ENCODE measurements at regions not wholly inside any gene's neighbourhood (a gene's known extent, or its start where the extent isn't known, plus 50 kb on each side); places are given as distances from the start of the nearest gene placed in this dataset.
"Not testable (repeated sequence)": the region's sequence is repeated elsewhere in the genome, so short reads cannot be mapped to it uniquely, and the experiment has no call there.

GRCh38 chr9:31248156-31248555 lies 1136.3 kb upstream of the ACO1 start:
- no peak for DNase-seq (ENCODE audit: low read depth)

DNA sequence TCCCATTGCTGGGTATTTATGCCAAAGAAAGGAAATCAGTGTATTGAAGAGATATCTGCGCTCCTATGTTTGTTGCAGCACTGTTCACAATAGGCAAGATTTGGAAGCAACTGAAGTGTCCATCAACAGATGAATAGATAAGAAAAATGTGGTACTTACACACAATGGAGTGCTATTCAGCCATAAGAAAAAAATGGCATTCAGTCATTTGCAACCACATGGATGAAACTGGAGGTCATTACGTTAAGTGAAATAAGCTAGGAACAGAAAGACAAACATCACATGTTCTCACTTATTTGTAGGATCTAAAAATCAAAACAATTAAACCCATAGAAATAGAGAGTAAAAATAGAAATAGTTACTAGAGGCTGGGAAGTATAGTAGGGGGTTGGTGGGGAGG lies 1133.1 kb upstream of the ACO1 start:
- DNase-seq (ENCODE audit: low read depth): no peak

DNA sequence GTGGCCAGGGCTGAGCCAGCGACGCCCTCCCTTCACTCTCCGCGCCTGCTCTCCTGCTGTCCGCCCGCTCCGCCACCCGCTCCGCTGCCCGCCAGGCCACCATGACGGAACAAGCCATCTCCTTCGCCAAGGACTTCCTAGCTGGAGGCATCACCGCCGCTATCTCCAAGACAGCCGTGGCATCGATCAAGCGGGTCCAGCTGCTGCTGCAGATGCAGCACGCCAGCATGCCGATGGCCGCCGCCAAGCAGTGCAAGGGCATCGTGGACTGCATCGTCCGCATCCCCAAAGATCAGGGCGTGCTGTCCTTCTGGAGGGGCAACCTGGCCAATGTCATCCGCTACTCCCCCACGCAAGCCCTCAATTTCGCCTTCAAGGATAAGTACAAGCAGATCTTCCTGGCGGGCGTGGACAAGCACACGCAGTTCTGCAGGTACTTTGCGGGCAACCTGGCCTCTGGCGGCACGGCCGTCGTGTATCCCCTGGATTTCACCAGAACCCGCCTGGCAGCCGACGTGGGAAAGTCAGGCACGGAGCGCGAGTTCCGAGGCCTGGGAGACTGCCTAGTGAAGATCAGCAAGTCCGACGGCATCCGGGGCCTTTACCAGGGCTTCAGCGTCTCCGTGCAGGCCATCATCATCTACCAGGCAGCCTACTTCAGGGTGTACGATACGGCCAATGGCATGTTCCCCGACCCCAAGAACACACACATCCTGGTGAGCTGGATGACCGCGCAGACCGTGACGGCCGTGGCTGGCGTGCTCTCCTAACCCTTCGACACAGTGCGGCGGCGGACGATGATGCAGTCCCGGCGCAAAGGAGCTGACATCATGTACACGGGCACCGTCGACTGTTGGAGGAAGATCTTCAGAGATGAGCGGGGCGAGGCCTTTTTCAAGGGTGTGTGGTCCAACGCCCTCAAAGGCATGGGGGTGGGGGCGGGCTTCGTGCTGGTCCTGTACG lies 1130.4 kb upstream of the ACO1 start:
- no peak for DNase-seq (ENCODE audit: low read depth)

- no peak for DNase-seq (ENCODE audit: low read depth)
Observed at GRCh38 chr9:31255211-31255610, 1129.2 kb upstream of the ACO1 start.

DNA sequence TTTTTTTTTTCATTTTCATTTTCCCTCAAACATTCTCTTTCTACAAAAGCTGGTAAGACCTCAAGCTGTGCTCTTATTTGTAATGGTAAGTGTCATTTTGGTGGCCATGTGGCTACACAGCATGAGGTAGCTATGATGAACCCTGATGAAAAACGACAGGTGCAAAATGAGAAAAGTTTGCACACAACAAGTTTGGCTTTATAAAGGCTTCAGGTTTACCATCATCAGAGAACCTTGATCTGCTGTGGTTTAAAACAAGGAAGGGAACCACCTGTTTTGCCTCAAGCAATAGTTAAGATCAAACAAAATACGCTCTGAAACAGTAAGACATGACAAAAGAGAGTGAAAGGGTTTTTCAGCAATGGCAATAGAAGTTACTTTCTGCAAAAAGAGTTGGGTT lies 1124.6 kb upstream of the ACO1 start:
- peak; percentile 67 for DNase-seq (ENCODE audit: low read depth)

DNA sequence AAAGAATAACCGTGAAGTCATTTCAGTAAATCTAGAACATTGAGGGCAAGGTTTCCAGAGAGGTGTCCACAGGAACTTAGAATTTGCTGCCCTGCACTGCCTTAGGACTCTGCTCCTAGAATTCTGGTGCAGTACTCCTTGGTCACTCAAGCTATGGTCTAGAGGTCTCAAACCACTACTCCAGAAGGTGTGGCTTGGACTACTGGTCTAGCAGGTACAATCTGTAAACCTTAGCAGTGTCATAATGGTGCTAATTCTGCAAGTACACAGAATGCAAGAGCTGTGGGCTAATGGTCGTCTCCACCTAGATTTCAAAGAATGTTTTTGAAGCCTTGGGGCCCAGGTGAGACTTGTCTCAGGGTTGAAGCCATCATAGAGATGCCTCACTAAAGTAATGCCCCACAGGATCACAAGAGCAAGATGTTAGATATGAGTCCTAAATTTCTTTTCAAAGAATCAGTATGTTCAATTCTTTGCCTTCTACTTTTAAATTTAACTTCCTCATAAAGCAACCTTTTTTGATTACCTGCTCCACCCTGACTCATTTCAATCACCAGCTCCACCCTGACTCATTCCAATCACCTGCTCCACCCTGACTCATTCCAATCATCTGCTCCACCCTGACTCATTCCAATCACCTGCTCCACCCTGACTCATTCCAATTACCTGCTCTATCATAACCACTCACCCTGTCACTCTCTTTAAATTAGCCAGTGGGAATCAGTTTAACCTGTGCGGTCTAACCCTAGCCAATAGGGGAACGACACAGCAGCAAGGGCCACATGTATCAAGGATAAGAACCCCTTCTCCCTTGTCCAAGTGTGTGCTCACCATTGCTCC lies 1111.8 kb upstream of the ACO1 start:
- no peak for DNase-seq (ENCODE audit: low read depth)

DNA sequence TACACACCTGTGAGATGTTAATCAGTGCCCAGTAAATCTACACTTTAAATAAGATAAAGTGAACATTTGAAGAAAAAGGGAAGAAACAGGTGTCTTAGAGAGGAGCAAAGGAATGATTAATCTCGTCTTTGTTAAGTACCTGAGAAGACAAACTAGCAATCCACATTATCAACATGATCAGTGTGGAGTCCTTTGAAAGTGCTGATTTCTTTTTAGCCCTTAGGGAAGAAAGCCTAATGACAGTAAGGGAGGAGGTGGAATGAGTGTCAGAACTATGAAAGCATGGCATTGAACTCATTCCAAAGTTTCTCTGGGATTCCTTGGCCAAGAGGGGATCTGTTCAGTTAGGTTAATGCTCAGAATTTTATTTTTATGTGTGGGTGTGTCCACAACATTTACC lies 1109.0 kb upstream of the ACO1 start:
- no peak for DNase-seq (ENCODE audit: low read depth)

GRCh38 chr9:31290731-31291130 lies 1093.7 kb upstream of the ACO1 start:
- DNase-seq (ENCODE audit: low read depth): no peak

GRCh38 chr9:31302620-31303418 lies 1081.6 kb upstream of the ACO1 start:
- DNase-seq (ENCODE audit: low read depth): no peak

DNA sequence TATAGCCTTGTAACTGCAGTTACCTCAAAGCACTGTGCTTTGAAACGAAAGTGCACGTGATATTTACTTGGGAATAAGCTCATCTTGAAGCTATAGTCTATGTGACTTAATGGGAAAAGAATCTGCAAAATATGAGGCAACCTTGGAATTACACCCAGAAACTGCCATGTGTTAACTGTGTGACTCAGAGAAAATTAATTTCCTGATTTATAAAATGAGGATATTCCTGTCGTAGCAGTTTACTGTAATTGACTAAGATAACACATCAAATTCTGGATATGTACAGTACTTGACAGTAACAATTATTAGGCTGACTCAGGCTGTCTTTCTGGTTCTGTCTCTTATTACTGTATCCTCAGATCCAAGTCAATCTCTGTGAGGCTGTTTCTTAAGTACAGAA lies 1079.9 kb upstream of the ACO1 start:
- DNase-seq (ENCODE audit: low read depth): peak; percentile 61

DNA sequence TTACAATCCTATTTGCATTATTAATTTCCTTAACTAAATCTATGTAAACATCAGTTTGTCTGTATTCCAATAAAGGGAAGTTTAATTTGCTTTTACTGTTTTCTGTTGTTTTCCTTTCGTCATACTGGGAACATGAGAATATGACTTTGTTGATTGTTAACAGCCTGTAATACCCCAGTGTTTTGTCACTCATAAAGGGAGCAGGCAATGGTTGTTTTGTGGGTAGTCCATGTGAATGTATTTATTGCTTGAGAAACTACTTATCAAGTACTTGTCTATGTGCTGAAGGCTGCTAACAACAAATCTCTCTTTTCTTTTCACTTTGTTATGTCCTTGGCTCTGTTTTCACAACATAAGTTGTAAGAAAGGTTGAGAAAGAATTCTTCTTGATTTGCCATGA lies 1070.2 kb upstream of the ACO1 start:
- no peak for DNase-seq (ENCODE audit: low read depth)

GRCh38 chr9:31320494-31320893 lies 1063.9 kb upstream of the ACO1 start:
- DNase-seq (ENCODE audit: low read depth): no peak

DNA sequence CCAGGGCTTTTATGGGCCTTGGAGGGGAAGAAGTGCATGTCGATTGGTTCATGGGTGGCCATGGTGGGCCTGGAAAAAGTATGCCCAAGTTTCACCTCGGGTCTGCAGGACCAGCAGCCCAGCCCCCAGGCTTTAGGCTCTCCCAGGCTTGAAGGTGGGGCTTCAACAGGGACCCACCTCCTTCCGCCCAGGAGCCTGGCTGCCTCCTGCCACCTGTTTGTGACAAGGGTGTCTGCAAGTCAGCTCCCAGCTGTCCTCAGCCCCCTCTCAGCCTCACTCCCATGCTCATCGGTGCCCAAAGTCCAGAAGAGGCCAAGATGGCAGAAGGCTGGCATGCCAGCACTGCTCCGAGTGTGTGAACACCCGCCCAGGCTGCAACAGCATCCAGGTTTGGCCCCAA lies 1063.2 kb upstream of the ACO1 start:
- no peak for DNase-seq (ENCODE audit: low read depth)

- no peak for DNase-seq (ENCODE audit: low read depth)
Observed at GRCh38 chr9:31321686-31322085, 1062.8 kb upstream of the ACO1 start.

GRCh38 chr9:31323726-31324444 lies 1060.6 kb upstream of the ACO1 start:
- DNase-seq (ENCODE audit: low read depth): no peak

GRCh38 chr9:31325778-31326177 lies 1058.7 kb upstream of the ACO1 start:
- DNase-seq (ENCODE audit: low read depth): no peak

- not testable (repeated sequence) for DNase-seq (ENCODE audit: low read depth)
Observed at GRCh38 chr9:31326883-31327282, 1057.6 kb upstream of the ACO1 start.

DNA sequence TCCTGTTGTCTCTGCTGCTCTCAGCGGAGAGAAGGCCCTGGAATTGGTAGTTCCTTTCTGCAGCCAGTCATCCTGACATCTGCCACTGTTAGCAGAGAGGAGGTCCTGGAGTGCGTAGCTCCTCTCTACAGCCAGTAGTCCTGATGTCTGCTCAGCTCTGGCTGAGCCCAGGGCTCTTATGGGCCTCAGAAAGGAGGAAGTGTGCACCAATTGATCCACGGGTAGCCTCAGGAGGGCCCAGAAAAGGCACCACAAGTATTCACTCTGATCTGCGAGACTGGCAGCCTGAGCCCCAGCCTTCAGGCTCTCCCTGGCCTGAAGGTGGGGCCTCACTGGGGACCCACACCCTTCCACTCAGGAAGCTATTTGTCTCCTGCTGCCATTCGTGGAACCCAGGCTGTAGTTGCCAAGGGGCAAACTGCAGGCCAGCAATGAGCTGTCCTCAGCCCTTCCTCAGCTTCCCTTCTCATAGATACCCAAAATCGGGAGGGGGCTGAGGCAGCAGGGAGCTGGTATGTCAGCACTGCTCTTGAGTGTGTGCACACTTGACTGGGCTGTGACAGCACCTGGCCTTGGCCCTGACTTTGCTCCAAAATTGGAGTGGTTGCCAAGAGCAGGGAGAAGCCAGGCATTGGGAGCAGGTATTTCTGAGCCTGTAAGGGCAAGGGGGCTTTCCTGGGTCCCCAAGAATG lies 1049.5 kb upstream of the ACO1 start:
- DNase-seq (ENCODE audit: low read depth): no peak

- no peak for DNase-seq (ENCODE audit: low read depth)
Observed at GRCh38 chr9:31335529-31336234, 1048.8 kb upstream of the ACO1 start.

DNA sequence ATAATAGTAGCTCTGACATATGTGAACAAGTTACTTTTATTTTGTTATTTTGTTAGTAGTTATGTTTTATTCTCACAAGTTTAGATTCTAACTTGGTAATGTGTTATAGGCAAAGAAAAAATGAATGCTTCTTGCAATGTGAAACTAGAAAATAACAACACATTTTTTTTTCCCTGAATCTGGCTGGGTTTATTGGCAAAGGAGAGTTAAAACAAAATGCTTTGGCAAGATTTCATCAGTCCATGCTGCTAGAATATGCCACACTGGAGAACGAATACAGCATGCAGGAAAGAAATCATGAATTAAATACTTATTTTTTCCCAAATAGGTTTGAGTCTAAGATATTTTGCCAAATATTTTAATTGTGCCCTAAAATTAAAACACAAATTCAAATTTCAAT lies 1048.1 kb upstream of the ACO1 start:
- DNase-seq (ENCODE audit: low read depth): no peak

All from myocyte (in vitro differentiated cells).